CD4-positive, alpha-beta memory T cell (primary cell): ENCODE measurements at regions not wholly inside any gene's neighbourhood (a gene's known extent, or its start where the extent isn't known, plus 50 kb on each side); places are given as distances from the start of the nearest gene placed in this dataset.
A peak's percentile ranks its signal among the peaks of the same experiment; 100 is the strongest.

Experiments
- CTCF ChIA-PET: fragments of 350-600 bp; sonication (Branson Sonifier 250); formaldehyde crosslinking; loops from one replicate; lab custom pipeline; 2021; ENCODE audit warnings: inconsistent platforms; ENCODE audit not compliant: partially characterized antibody; lab: Charles Lee
- POLR2A ChIA-PET: fragments of 350-600 bp; sonication (Branson Sonifier 250); formaldehyde crosslinking; loops from one replicate; lab custom pipeline; 2021; ENCODE audit not compliant: partially characterized antibody; lab: Charles Lee
- DNase-seq, 5 donors: peaks; one replicate each; pipeline versions ENCODE4 v3.0.0 to v3.0.0-alpha.2; 2020 to 2022; ENCODE audit warnings: mixed read lengths in 1 of 5
- H3K27ac ChIP-seq: one replicate; pipeline ENCODE4 v1.7.0; 2013; ENCODE audit warnings: low read depth, low read length
- H3K27me3 ChIP-seq: 2 replicates; pipeline ENCODE4 v1.7.0; 2013; ENCODE audit warnings: mild to moderate bottlenecking, low read length, moderate library complexity; ENCODE audit not compliant: insufficient read depth
- H3K36me3 ChIP-seq: 2 replicates; pipeline ENCODE4 v1.7.0; 2013; ENCODE audit warnings: mild to moderate bottlenecking, low read length, moderate library complexity; ENCODE audit not compliant: insufficient read depth
- H3K4me1 ChIP-seq: 2 replicates; pipeline ENCODE4 v1.7.0; 2013; ENCODE audit warnings: mild to moderate bottlenecking, low read length, moderate library complexity; ENCODE audit not compliant: insufficient read depth
- H3K4me3 ChIP-seq, 2 donors: one replicate each; pipeline ENCODE4 v1.7.0; 2013; ENCODE audit warnings: low read length in 2 of 2, mild to moderate bottlenecking in 1 of 2
- H3K9me3 ChIP-seq, 2 donors: one replicate each; pipeline ENCODE4 v1.7.0; 2013; ENCODE audit warnings: low read length in 2 of 2, control low read depth in 1 of 2; ENCODE audit not compliant: control insufficient read depth in 1 of 2
- H3K27ac Mint-ChIP-seq, 7 donors: one replicate each; pipeline ENCODE4 v1.8.0; 2020 to 2021; ENCODE audit warnings: mixed read lengths in 7 of 7, mild to moderate bottlenecking in 6 of 7, inconsistent platforms in 3 of 7, moderate library complexity in 3 of 7
- H3K27me3 Mint-ChIP-seq, 2 donors: one replicate each; pipeline ENCODE4 v1.8.0; 2020 to 2021; ENCODE audit warnings: mixed read lengths in 2 of 2
- H3K36me3 Mint-ChIP-seq, 2 donors: one replicate each; pipeline ENCODE4 v1.8.0; 2020 to 2021; ENCODE audit warnings: mixed read lengths in 2 of 2, inconsistent platforms in 1 of 2, mild to moderate bottlenecking in 1 of 2
- H3K4me1 Mint-ChIP-seq, 4 donors: one replicate each; pipeline ENCODE4 v1.8.0; 2020 to 2021; ENCODE audit warnings: mixed read lengths in 4 of 4, mild to moderate bottlenecking in 1 of 4
- H3K4me3 Mint-ChIP-seq, 8 donors: one replicate each; pipeline ENCODE4 v1.8.0; 2020 to 2021; ENCODE audit warnings: mixed read lengths in 8 of 8, mild to moderate bottlenecking in 7 of 8, moderate library complexity in 6 of 8, inconsistent platforms in 3 of 8
- H3K9me3 Mint-ChIP-seq, 8 donors: one replicate each; pipeline ENCODE4 v1.8.0; 2020 to 2021; ENCODE audit warnings: mixed read lengths in 8 of 8, mild to moderate bottlenecking in 5 of 8, inconsistent platforms in 3 of 8, moderate library complexity in 1 of 8
- intact Hi-C: fragments of 100-400 bp; cut with micrococcal nuclease; formaldehyde crosslinking; loops from one replicate; pipeline ENCODE4 v1.15.1; 2023

- no peak overlapping the region for H3K27ac Mint-ChIP-seq
- no peaks in the 10 kb centered on the region for H3K9me3 Mint-ChIP-seq
- DNase-seq: no peak
- H3K27me3 Mint-ChIP-seq: peaks cover 0 to 3% of the 10 kb centered on the region in 2 donors
- no peaks in the 10 kb centered on the region for H3K27me3 ChIP-seq
- no peaks in the 10 kb centered on the region for H3K4me1 Mint-ChIP-seq
- H3K9me3 ChIP-seq: no peaks in the 10 kb centered on the region
- ChIA-PET CTCF (interaction anchor here (1.3 to 1.4 kb wide), 2 partner anchors 9 to 31 kb away, joined by 3 to 4 read pairs; no protein-coding TSS in a partner anchor), POLR2A (no interaction called here)
- no peak overlapping the region for H3K4me3 Mint-ChIP-seq
- no peaks in the 10 kb centered on the region for H3K36me3 ChIP-seq
- H3K4me3 ChIP-seq: no peak overlapping the region
- H3K36me3 Mint-ChIP-seq: no peaks in the 10 kb centered on the region
- H3K27ac ChIP-seq: no peak overlapping the region
- intact Hi-C loops: no loop called here
- H3K4me1 ChIP-seq: no peaks in the 10 kb centered on the region
These were observed 455.6 kb upstream of the SEL1L start for GRCh38 chr14:81989211-81989610.

GRCh38 chr14:81990312-81990761, 456.7 kb upstream of the SEL1L start:
- H3K27me3 Mint-ChIP-seq: peaks cover 0 to 3% of the 10 kb centered on the region in 2 donors
- ChIA-PET POLR2A (no interaction called here), CTCF (interaction anchor here (1.1 to 2.6 kb wide), 5 partner anchors 8 to 30 kb away, joined by 3 to 10 read pairs (median 4); no protein-coding TSS in a partner anchor)
- no peak overlapping the region for H3K4me3 Mint-ChIP-seq
- no peaks in the 10 kb centered on the region for H3K27me3 ChIP-seq
- H3K9me3 ChIP-seq: no peaks in the 10 kb centered on the region
- no peaks in the 10 kb centered on the region for H3K36me3 Mint-ChIP-seq
- no peak overlapping the region for H3K27ac ChIP-seq
- peaks cover 0 to under 1% (median 0%) of the 10 kb centered on the region in 8 donors for H3K9me3 Mint-ChIP-seq
- H3K36me3 ChIP-seq: no peaks in the 10 kb centered on the region
- H3K4me3 ChIP-seq: no peak overlapping the region
- H3K4me1 ChIP-seq: no peaks in the 10 kb centered on the region
- intact Hi-C loops: no loop called here
- H3K27ac Mint-ChIP-seq: no peak overlapping the region
- DNase-seq: peak in 4 of 5 donors; percentile 11 to 20 (median 12)
- no peaks in the 10 kb centered on the region for H3K4me1 Mint-ChIP-seq

GRCh38 chr14:81991998-81992397, 458.3 kb upstream of the SEL1L start:
- H3K4me3 ChIP-seq: no peak overlapping the region
- H3K27ac ChIP-seq: no peak overlapping the region
- H3K36me3 Mint-ChIP-seq: no peaks in the 10 kb centered on the region
- H3K9me3 ChIP-seq: no peaks in the 10 kb centered on the region
- no peaks in the 10 kb centered on the region for H3K4me1 Mint-ChIP-seq
- ChIA-PET POLR2A (no interaction called here), CTCF (interaction anchor here (2.6 kb wide), 1 partner anchor 11 kb away, joined by 10 read pairs; no protein-coding TSS in a partner anchor)
- peaks cover 0 to 3% of the 10 kb centered on the region in 2 donors for H3K27me3 Mint-ChIP-seq
- no peak for DNase-seq
- H3K27ac Mint-ChIP-seq: no peak overlapping the region
- H3K4me3 Mint-ChIP-seq: no peak overlapping the region
- no peaks in the 10 kb centered on the region for H3K36me3 ChIP-seq
- no peaks in the 10 kb centered on the region for H3K4me1 ChIP-seq
- peaks cover 0 to 5% (median under 1%) of the 10 kb centered on the region in 8 donors for H3K9me3 Mint-ChIP-seq
- intact Hi-C loops: no loop called here
- no peaks in the 10 kb centered on the region for H3K27me3 ChIP-seq

- Histone ChIP-seq H3K27ac (no peak overlapping the region), H3K4me1 (no peaks in the 10 kb centered on the region), H3K4me3 (no peak overlapping the region), H3K27me3 (no peaks in the 10 kb centered on the region), H3K9me3 (no peaks in the 10 kb centered on the region), H3K36me3 (no peaks in the 10 kb centered on the region)
- ChIA-PET POLR2A (no interaction called here), CTCF (interaction anchor here (1.3 kb wide), 1 partner anchor 9 kb away, joined by 3 read pairs; no protein-coding TSS in a partner anchor)
- Mint-ChIP-seq H3K4me1 (no peaks in the 10 kb centered on the region), H3K9me3 (peaks cover 0 to 5% (median 2%) of the 10 kb centered on the region in 8 donors), H3K27me3 (peaks cover 0 to 1% of the 10 kb centered on the region in 2 donors), H3K4me3 (no peak overlapping the region), H3K27ac (no peak overlapping the region), H3K36me3 (no peaks in the 10 kb centered on the region)
- intact Hi-C loops: no loop called here
- DNase-seq: no peak
These were observed 459.8 kb upstream of the SEL1L start for GRCh38 chr14:81993432-81993831.

GRCh38 chr14:82003426-82003825, 469.8 kb upstream of the SEL1L start:
- ChIA-PET CTCF (no interaction called here), POLR2A (no interaction called here)
- no peak overlapping the region for H3K27ac ChIP-seq
- H3K4me3 ChIP-seq: no peak overlapping the region
- intact Hi-C loops: no loop called here
- H3K4me3 Mint-ChIP-seq: no peak overlapping the region
- H3K9me3 ChIP-seq: no peaks in the 10 kb centered on the region
- H3K36me3 ChIP-seq: no peaks in the 10 kb centered on the region
- no peaks in the 10 kb centered on the region for H3K27me3 ChIP-seq
- H3K9me3 Mint-ChIP-seq: peaks cover 0 to 7% (median 3%) of the 10 kb centered on the region in 8 donors
- no peaks in the 10 kb centered on the region for H3K4me1 Mint-ChIP-seq
- no peaks in the 10 kb centered on the region for H3K4me1 ChIP-seq
- no peak overlapping the region for H3K27ac Mint-ChIP-seq
- no peaks in the 10 kb centered on the region for H3K27me3 Mint-ChIP-seq
- no peaks in the 10 kb centered on the region for H3K36me3 Mint-ChIP-seq
- no peak for DNase-seq

GRCh38 chr14:82009076-82009475, 475.4 kb upstream of the SEL1L start:
- POLR2A ChIA-PET: no interaction called here
- Histone ChIP-seq H3K4me3 (no peak overlapping the region), H3K27ac (no peak overlapping the region), H3K27me3 (no peaks in the 10 kb centered on the region), H3K36me3 (no peaks in the 10 kb centered on the region), H3K4me1 (no peaks in the 10 kb centered on the region), H3K9me3 (no peaks in the 10 kb centered on the region)
- Mint-ChIP-seq H3K4me3 (no peak overlapping the region), H3K9me3 (peaks cover 0 to 22% (median 9%) of the 10 kb centered on the region in 8 donors), H3K27ac (no peak overlapping the region), H3K36me3 (no peaks in the 10 kb centered on the region), H3K4me1 (no peaks in the 10 kb centered on the region), H3K27me3 (no peaks in the 10 kb centered on the region)
- no peak for DNase-seq
- CTCF ChIA-PET: no interaction called here
- intact Hi-C loops: no loop called here

GRCh38 chr14:82009993-82010392, 476.3 kb upstream of the SEL1L start:
- intact Hi-C loops: no loop called here
- no peak overlapping the region for H3K4me3 ChIP-seq
- H3K27ac ChIP-seq: no peak overlapping the region
- H3K27me3 ChIP-seq: no peaks in the 10 kb centered on the region
- H3K4me1 ChIP-seq: no peaks in the 10 kb centered on the region
- H3K27me3 Mint-ChIP-seq: no peaks in the 10 kb centered on the region
- H3K36me3 ChIP-seq: no peaks in the 10 kb centered on the region
- peaks cover 0 to 28% (median 8%) of the 10 kb centered on the region in 8 donors for H3K9me3 Mint-ChIP-seq
- no peaks in the 10 kb centered on the region for H3K36me3 Mint-ChIP-seq
- no peaks in the 10 kb centered on the region for H3K9me3 ChIP-seq
- no peak overlapping the region for H3K27ac Mint-ChIP-seq
- ChIA-PET CTCF (no interaction called here), POLR2A (no interaction called here)
- H3K4me3 Mint-ChIP-seq: no peak overlapping the region
- no peaks in the 10 kb centered on the region for H3K4me1 Mint-ChIP-seq
- no peak for DNase-seq
